ENCODE measurements at regions not wholly inside any gene's neighbourhood (a gene's known extent, or its start where the extent isn't known, plus 50 kb on each side); places are given as distances from the start of the nearest gene placed in this dataset.

GRCh38 chr13:70955887-70956286 lies 847.6 kb upstream of the KLHL1 start:
- Histone ChIP-seq H3K9me3 (ENCODE audit: low read depth, low read length) (no peaks in the 10 kb centered on the region), H3K4me2 (ENCODE audit: insufficient read depth, low read length) (no peak overlapping the region), H4K20me1 (ENCODE audit: insufficient read depth, low read length) (no peaks in the 10 kb centered on the region), H3K36me3 (ENCODE audit: insufficient read depth, low read length) (no peaks in the 10 kb centered on the region), H3K4me1 (ENCODE audit: insufficient read depth, low read length) (no peaks in the 10 kb centered on the region), H3K27ac (ENCODE audit: low read depth, low read length) (no peak overlapping the region), H3K4me3 (ENCODE audit: insufficient read depth, low read length) (no peak overlapping the region), H3K79me2 (ENCODE audit: insufficient read depth, low read length) (no peaks in the 10 kb centered on the region), H2AFZ (ENCODE audit: low read length) (no peak overlapping the region), H3K27me3 (ENCODE audit: insufficient read depth, low read length) (no peaks in the 10 kb centered on the region)
- no peak for DNase-seq (ENCODE audit: insufficient read length, low spot score, missing footprints)
- TF ChIP-seq CTCF (IDR thresholded peaks at IDR 0.05; ENCODE audit: extremely low read depth, low read depth, low read length) = no peak

GRCh38 chr13:70950664-70951063 lies 842.4 kb upstream of the KLHL1 start:
- no peak overlapping the region for H2AFZ ChIP-seq (ENCODE audit: low read length)
- H3K27ac ChIP-seq (ENCODE audit: low read depth, low read length) = no peak overlapping the region
- no peak overlapping the region for H3K4me3 ChIP-seq (ENCODE audit: insufficient read depth, low read length)
- H3K27me3 ChIP-seq (ENCODE audit: insufficient read depth, low read length) = no peaks in the 10 kb centered on the region
- no peaks in the 10 kb centered on the region for H3K9me3 ChIP-seq (ENCODE audit: low read depth, low read length)
- no peak for DNase-seq (ENCODE audit: insufficient read length, low spot score, missing footprints)
- no peak for TF ChIP-seq CTCF (IDR thresholded peaks at IDR 0.05; ENCODE audit: extremely low read depth, low read depth, low read length)
- no peak overlapping the region for H3K4me2 ChIP-seq (ENCODE audit: insufficient read depth, low read length)
- no peaks in the 10 kb centered on the region for H4K20me1 ChIP-seq (ENCODE audit: insufficient read depth, low read length)
- no peaks in the 10 kb centered on the region for H3K79me2 ChIP-seq (ENCODE audit: insufficient read depth, low read length)
- H3K4me1 ChIP-seq (ENCODE audit: insufficient read depth, low read length) = no peaks in the 10 kb centered on the region
- no peaks in the 10 kb centered on the region for H3K36me3 ChIP-seq (ENCODE audit: insufficient read depth, low read length)

- Histone ChIP-seq H3K4me2 (ENCODE audit: insufficient read depth, low read length) (no peak overlapping the region), H3K27ac (ENCODE audit: low read depth, low read length) (no peak overlapping the region), H3K79me2 (ENCODE audit: insufficient read depth, low read length) (no peaks in the 10 kb centered on the region), H3K4me3 (ENCODE audit: insufficient read depth, low read length) (no peak overlapping the region), H3K9me3 (ENCODE audit: low read depth, low read length) (no peaks in the 10 kb centered on the region), H3K4me1 (ENCODE audit: insufficient read depth, low read length) (no peaks in the 10 kb centered on the region), H3K36me3 (ENCODE audit: insufficient read depth, low read length) (no peaks in the 10 kb centered on the region), H3K27me3 (ENCODE audit: insufficient read depth, low read length) (no peaks in the 10 kb centered on the region), H4K20me1 (ENCODE audit: insufficient read depth, low read length) (no peaks in the 10 kb centered on the region), H2AFZ (ENCODE audit: low read length) (no peak overlapping the region)
- no peak for DNase-seq (ENCODE audit: insufficient read length, low spot score, missing footprints)
- no peak for TF ChIP-seq CTCF (IDR thresholded peaks at IDR 0.05; ENCODE audit: extremely low read depth, low read depth, low read length)
These were observed 837.3 kb upstream of the KLHL1 start for GRCh38 chr13:70945506-70945905.

GRCh38 chr13:70941454-70941853 lies 833.2 kb upstream of the KLHL1 start:
- H3K36me3 ChIP-seq (ENCODE audit: insufficient read depth, low read length) = no peaks in the 10 kb centered on the region
- no peak overlapping the region for H3K27ac ChIP-seq (ENCODE audit: low read depth, low read length)
- H4K20me1 ChIP-seq (ENCODE audit: insufficient read depth, low read length) = no peaks in the 10 kb centered on the region
- H3K9me3 ChIP-seq (ENCODE audit: low read depth, low read length) = no peaks in the 10 kb centered on the region
- H3K4me2 ChIP-seq (ENCODE audit: insufficient read depth, low read length) = no peak overlapping the region
- no peaks in the 10 kb centered on the region for H3K79me2 ChIP-seq (ENCODE audit: insufficient read depth, low read length)
- no peak overlapping the region for H2AFZ ChIP-seq (ENCODE audit: low read length)
- no peak for TF ChIP-seq CTCF (IDR thresholded peaks at IDR 0.05; ENCODE audit: extremely low read depth, low read depth, low read length)
- no peaks in the 10 kb centered on the region for H3K4me1 ChIP-seq (ENCODE audit: insufficient read depth, low read length)
- DNase-seq (ENCODE audit: insufficient read length, low spot score, missing footprints) = no peak
- no peak overlapping the region for H3K4me3 ChIP-seq (ENCODE audit: insufficient read depth, low read length)
- no peaks in the 10 kb centered on the region for H3K27me3 ChIP-seq (ENCODE audit: insufficient read depth, low read length)

Measured in osteoblast (primary cell).